H9 (cell line): ENCODE measurements at regions not wholly inside any gene's neighbourhood (a gene's known extent, or its start where the extent isn't known, plus 50 kb on each side); places are given as distances from the start of the nearest gene placed in this dataset.

Experiments used
- DNase-seq: peaks from one replicate; pipeline ENCODE4 v3.0.0-alpha.2; 2017
- H2AFZ ChIP-seq: one replicate; pipeline ENCODE4 v1.6.1; 2013; ENCODE audit warnings: mild to moderate bottlenecking, low read length, control low read depth, moderate library complexity
- H2AK5ac ChIP-seq: 2 replicates; pipeline ENCODE4 v1.6.1; 2013; ENCODE audit warnings: low read length, control low read depth, mixed read lengths; ENCODE audit not compliant: insufficient read length
- H2BK120ac ChIP-seq: one replicate; pipeline ENCODE4 v1.6.1; 2013; ENCODE audit warnings: low read depth, mild to moderate bottlenecking, low read length, control low read depth, inconsistent platforms; ENCODE audit not compliant: poor library complexity, severe bottlenecking
- H2BK12ac ChIP-seq: 2 replicates; pipeline ENCODE4 v1.6.1; 2013; ENCODE audit warnings: low read length, control low read depth, mixed read lengths, low read depth; ENCODE audit not compliant: insufficient read length
- H2BK15ac ChIP-seq: 2 replicates; pipeline ENCODE4 v1.6.1; 2013; ENCODE audit warnings: low read depth, low read length, control low read depth
- H2BK20ac ChIP-seq: one replicate; pipeline ENCODE4 v1.6.1; 2013; ENCODE audit warnings: low read depth, mild to moderate bottlenecking, low read length, control low read depth, inconsistent platforms; ENCODE audit not compliant: poor library complexity, severe bottlenecking
- H2BK5ac ChIP-seq: 2 replicates; pipeline ENCODE4 v1.6.1; 2013; ENCODE audit warnings: low read length, control low read depth, mixed read lengths; ENCODE audit not compliant: insufficient read length
- H3K14ac ChIP-seq: 2 replicates; pipeline ENCODE4 v1.6.1; 2013; ENCODE audit warnings: low read length, control low read depth; ENCODE audit not compliant: insufficient read depth
- H3K18ac ChIP-seq: 2 replicates; pipeline ENCODE4 v1.6.1; 2013; ENCODE audit warnings: low read depth, mild to moderate bottlenecking, mixed read lengths, low read length, control low read depth; ENCODE audit not compliant: insufficient read length
- H3K23ac ChIP-seq: 2 replicates; pipeline ENCODE4 v1.6.1; 2013; ENCODE audit warnings: low read length, control low read depth, mixed read lengths, low read depth; ENCODE audit not compliant: insufficient read length
- H3K23me2 ChIP-seq: 2 replicates; pipeline ENCODE4 v1.6.1; 2013; ENCODE audit warnings: low read depth, mild to moderate bottlenecking, mixed read lengths, low read length, control low read depth; ENCODE audit not compliant: insufficient read length, poor library complexity, severe bottlenecking
- H3K27ac ChIP-seq: 2 replicates; pipeline ENCODE4 v1.5.1; 2013; ENCODE audit warnings: low read length, control low read depth, mixed read lengths, low read depth; ENCODE audit not compliant: insufficient read length
- H3K27me3 ChIP-seq: 2 replicates; pipeline ENCODE4 v1.6.1; 2013; ENCODE audit warnings: low read length, control low read depth, inconsistent platforms; ENCODE audit not compliant: insufficient read depth
- H3K4ac ChIP-seq: 2 replicates; pipeline ENCODE4 v1.6.1; 2013; ENCODE audit warnings: low read depth, mild to moderate bottlenecking, control low read depth, inconsistent platforms, low read length, moderate library complexity
- H3K4me1 ChIP-seq: 2 replicates; pipeline ENCODE4 v1.6.1; 2013; ENCODE audit warnings: low read length, control low read depth, inconsistent platforms; ENCODE audit not compliant: insufficient read depth
- H3K4me2 ChIP-seq: 2 replicates; pipeline ENCODE4 v1.6.1; 2013; ENCODE audit warnings: low read length, control low read depth, mixed read lengths; ENCODE audit not compliant: insufficient read length, insufficient read depth
- H3K56ac ChIP-seq: 2 replicates; pipeline ENCODE4 v1.6.1; 2013; ENCODE audit warnings: low read depth, mild to moderate bottlenecking, mixed read lengths, low read length, control low read depth; ENCODE audit not compliant: insufficient read length
- H3K79me1 ChIP-seq: 2 replicates; pipeline ENCODE4 v1.6.1; 2013; ENCODE audit warnings: low read depth, mild to moderate bottlenecking, moderate library complexity, low read length, control low read depth, inconsistent platforms; ENCODE audit not compliant: insufficient read depth, poor library complexity, severe bottlenecking
- H3K79me2 ChIP-seq: 2 replicates; pipeline ENCODE4 v1.6.1; 2013; ENCODE audit warnings: low read length, control low read depth, inconsistent platforms; ENCODE audit not compliant: insufficient read depth
- H3K9ac ChIP-seq: 2 replicates; pipeline ENCODE4 v1.6.1; 2013; ENCODE audit warnings: low read length, control low read depth, mixed read lengths; ENCODE audit not compliant: insufficient read length; ENCODE audit errors: extremely low read depth
- H3K9me3 ChIP-seq: one replicate; pipeline ENCODE4 v1.6.1; 2013; ENCODE audit warnings: low read depth, low read length, inconsistent platforms; ENCODE audit not compliant: control insufficient read depth
- H3T11ph ChIP-seq: one replicate; pipeline ENCODE4 v1.6.1; 2013; ENCODE audit warnings: mild to moderate bottlenecking, low read length, control low read depth, inconsistent platforms
- H4K20me1 ChIP-seq: one replicate; pipeline ENCODE4 v1.6.1; 2013; ENCODE audit not compliant: control insufficient read depth, insufficient read length, insufficient read depth
- H4K5ac ChIP-seq: 2 replicates; pipeline ENCODE4 v1.6.1; 2013; ENCODE audit warnings: low read depth, mild to moderate bottlenecking, mixed read lengths, low read length, control low read depth; ENCODE audit not compliant: insufficient read length
- H4K8ac ChIP-seq: replicated peaks from 2 replicates; pipeline ENCODE4 v1.6.1; 2013; ENCODE audit warnings: low read length, control low read depth, mixed read lengths, low read depth; ENCODE audit not compliant: insufficient read length
- H4K91ac ChIP-seq: 2 replicates; pipeline ENCODE4 v1.6.1; 2013; ENCODE audit warnings: low read depth, mild to moderate bottlenecking, moderate library complexity, mixed read lengths, low read length, control low read depth; ENCODE audit not compliant: insufficient read length
- H3K27ac Mint-ChIP-seq, 3 experiments: 2 replicates in 2 of 3; 3 replicates in 1 of 3; pipeline ENCODE4 v1.8.0; 2020 to 2021; ENCODE audit warnings: mixed read lengths in 3 of 3, mild to moderate bottlenecking in 1 of 3, moderate library complexity in 1 of 3
- H3K27me3 Mint-ChIP-seq: 2 replicates; pipeline ENCODE4 v1.8.0; 2021; ENCODE audit warnings: low read depth, mild to moderate bottlenecking, moderate library complexity, mixed read lengths
- H3K36me3 Mint-ChIP-seq, 3 experiments: 2 replicates in 2 of 3; 3 replicates in 1 of 3; pipeline ENCODE4 v1.8.0; 2020 to 2021; ENCODE audit warnings: low read depth in 3 of 3, mixed read lengths in 3 of 3; ENCODE audit not compliant: insufficient read depth in 1 of 3
- H3K4me1 Mint-ChIP-seq, 2 experiments: 2 replicates each; pipeline ENCODE4 v1.8.0; 2020; ENCODE audit warnings: mixed read lengths in 2 of 2
- H3K4me3 Mint-ChIP-seq, 2 experiments: 2 replicates in 1 of 2; 3 replicates in 1 of 2; pipeline ENCODE4 v1.8.0; 2020 to 2021; ENCODE audit warnings: mild to moderate bottlenecking in 2 of 2, mixed read lengths in 2 of 2, moderate library complexity in 1 of 2
- H3K9me3 Mint-ChIP-seq, 2 experiments: 2 replicates in 1 of 2; 3 replicates in 1 of 2; pipeline ENCODE4 v1.8.0; 2020; ENCODE audit warnings: mild to moderate bottlenecking in 2 of 2, mixed read lengths in 2 of 2, moderate library complexity in 1 of 2
- CTCF ChIP-seq: fragments of 200-600 bp; sonication (generic); conservative IDR thresholded peaks from 3 replicates; pipeline ENCODE4 v1.8.0; 2021; ENCODE audit warnings: antibody characterized with exemption, mild to moderate bottlenecking
- WGBS: extraction: QIAGEN DNeasy Blood & Tissue Kit; methylation state at CpG from one replicate; pipeline ENCODE4 v1.1.7; 2013; ENCODE audit warnings: missing lambda C conversion rate, low lambda C conversion rate, mixed read lengths; ENCODE audit not compliant: insufficient read length; ENCODE audit errors: extremely low coverage; 5-methylcytosine and 5-hydroxymethylcytosine counted together

DNA sequence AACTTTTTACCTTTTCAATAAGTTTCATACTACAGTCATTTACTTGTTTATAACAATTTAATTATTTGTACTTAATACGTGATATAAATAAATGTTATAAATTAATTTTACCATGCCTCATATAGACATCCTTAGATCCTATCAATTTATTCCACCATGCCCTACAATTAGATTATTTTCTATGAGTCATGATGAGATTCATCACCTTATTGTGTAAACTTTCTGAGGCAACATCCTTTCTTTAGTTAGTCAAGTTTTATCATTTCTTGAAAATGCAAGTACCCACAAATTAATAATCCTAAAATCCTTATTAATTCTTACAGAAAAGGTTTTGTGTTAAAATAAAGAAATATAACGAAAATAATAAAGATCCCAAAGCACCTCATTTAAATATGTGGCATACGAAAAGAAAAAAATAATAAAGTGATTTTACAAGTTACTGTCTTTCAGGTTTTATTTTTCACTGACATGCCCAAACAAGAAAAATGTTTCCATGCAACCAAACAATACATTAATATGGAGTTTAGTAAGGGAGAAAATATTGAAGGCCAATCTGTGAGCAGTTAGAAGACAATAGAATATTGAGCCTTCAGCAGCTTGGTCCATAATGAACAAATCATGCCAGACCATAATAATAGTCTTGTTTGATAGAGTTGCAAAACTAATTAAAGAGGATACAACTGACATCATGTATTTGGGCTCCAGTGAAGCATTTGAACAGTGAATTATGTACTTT lies 188.7 kb upstream of the MRPS30 start:
- Mint-ChIP-seq H3K4me3 (no peak overlapping the region), H3K9me3 (peaks cover 0 to 4% of the 10 kb centered on the region in 2 experiments; a peak in 2 of 5 replicates), H3K36me3 (no peaks in the 10 kb centered on the region), H3K4me1 (no peaks in the 10 kb centered on the region), H3K27ac (no peak overlapping the region), H3K27me3 (no peaks in the 10 kb centered on the region)
- no peak overlapping the region for H3K4me2 ChIP-seq
- no peak overlapping the region for H2AFZ ChIP-seq
- no peaks in the 10 kb centered on the region for H4K20me1 ChIP-seq
- H3K9me3 ChIP-seq, result no peaks in the 10 kb centered on the region
- no peak overlapping the region for H2BK15ac ChIP-seq
- H2BK12ac ChIP-seq, result no peak overlapping the region
- no peak overlapping the region for H2BK20ac ChIP-seq
- H3K4me1 ChIP-seq, result no peaks in the 10 kb centered on the region
- H3T11ph ChIP-seq, result no peak overlapping the region
- no peak overlapping the region for H3K56ac ChIP-seq
- H3K18ac ChIP-seq, result no peak overlapping the region
- H3K14ac ChIP-seq, result no peak overlapping the region
- no peak overlapping the region for H4K8ac ChIP-seq
- no peak for TF ChIP-seq CTCF
- no peak overlapping the region for H3K9ac ChIP-seq
- no peaks in the 10 kb centered on the region for H3K79me1 ChIP-seq
- no peak overlapping the region for H2BK120ac ChIP-seq
- H3K27ac ChIP-seq, result no peak overlapping the region
- no peaks in the 10 kb centered on the region for H3K79me2 ChIP-seq
- no peaks in the 10 kb centered on the region for H3K27me3 ChIP-seq
- no peaks in the 10 kb centered on the region for H3K23me2 ChIP-seq
- H4K5ac ChIP-seq, result no peak overlapping the region
- WGBS, result no CpG with 5 or more reads among the region's 3 CpGs
- no peak overlapping the region for H4K91ac ChIP-seq
- H2AK5ac ChIP-seq, result no peak overlapping the region
- H3K4ac ChIP-seq, result no peak overlapping the region
- no peak overlapping the region for H3K23ac ChIP-seq
- no peak overlapping the region for H2BK5ac ChIP-seq
- no peak for DNase-seq
